Ascending aorta (tissue), 2 donors: ENCODE measurements at regions not wholly inside any gene's neighbourhood (a gene's known extent, or its start where the extent isn't known, plus 50 kb on each side); places are given as distances from the start of the nearest gene placed in this dataset.

Source experiments
- DNase-seq, 2 donors: peaks; one replicate each; pipeline ENCODE4 v3.0.0-alpha.2; 2019; ENCODE audit warnings: low spot score in 2 of 2
- H3K27ac ChIP-seq, 2 donors: fragments of 200-600 bp; sonication (generic); one replicate each; pipeline ENCODE4 v1.5.1; 2016 to 2017; ENCODE audit warnings: mild to moderate bottlenecking in 1 of 2
- H3K27me3 ChIP-seq: fragments of 200-600 bp; sonication (generic); one replicate; pipeline ENCODE4 v1.5.1; 2017
- H3K36me3 ChIP-seq, 2 donors: fragments of 200-600 bp; sonication (generic); one replicate each; pipeline ENCODE4 v1.5.1; 2016
- H3K4me1 ChIP-seq, 2 donors: fragments of 200-600 bp; sonication (generic); one replicate each; pipeline ENCODE4 v1.5.1; 2016 to 2017; ENCODE audit warnings: mild to moderate bottlenecking in 1 of 2
- H3K4me3 ChIP-seq, 2 donors: fragments of 200-600 bp; sonication (generic); one replicate each; pipeline ENCODE4 v1.5.1; 2016 to 2017; ENCODE audit warnings: mild to moderate bottlenecking in 1 of 2
- H3K9me3 ChIP-seq, 2 donors: fragments of 200-600 bp; sonication (generic); one replicate each; pipeline ENCODE4 v1.5.1; 2016
- CTCF ChIP-seq, 3 experiments: fragments of 200-600 bp in 2 of 3; fragments of 450-650 bp in 1 of 3; sonication (generic) in 2 of 3; IDR thresholded peaks; one replicate each; pipeline ENCODE4 v1.5.1; 2016 to 2019; ENCODE audit warnings: antibody characterized with exemption in 3 of 3, mild to moderate bottlenecking in 1 of 3, moderate library complexity in 1 of 3
- intact Hi-C: fragments of 100-400 bp; cut with DNase I; formaldehyde crosslinking; loops from one replicate; pipeline ENCODE4 v1.15.1; 2023

GRCh38 chr9:108582726-108583125 is 273.1 kb downstream of the ACTL7B start:
- Histone ChIP-seq H3K9me3 (no peaks in the 10 kb centered on the region), H3K27me3 (no peaks in the 10 kb centered on the region), H3K4me1 (no peaks in the 10 kb centered on the region), H3K36me3 (no peaks in the 10 kb centered on the region), H3K4me3 (no peak overlapping the region), H3K27ac (no peak overlapping the region)
- DNase-seq, result no peak
- TF ChIP-seq CTCF (IDR thresholded peaks at IDR 0.05), result no peak
- intact Hi-C loops, result no loop called here

DNA sequence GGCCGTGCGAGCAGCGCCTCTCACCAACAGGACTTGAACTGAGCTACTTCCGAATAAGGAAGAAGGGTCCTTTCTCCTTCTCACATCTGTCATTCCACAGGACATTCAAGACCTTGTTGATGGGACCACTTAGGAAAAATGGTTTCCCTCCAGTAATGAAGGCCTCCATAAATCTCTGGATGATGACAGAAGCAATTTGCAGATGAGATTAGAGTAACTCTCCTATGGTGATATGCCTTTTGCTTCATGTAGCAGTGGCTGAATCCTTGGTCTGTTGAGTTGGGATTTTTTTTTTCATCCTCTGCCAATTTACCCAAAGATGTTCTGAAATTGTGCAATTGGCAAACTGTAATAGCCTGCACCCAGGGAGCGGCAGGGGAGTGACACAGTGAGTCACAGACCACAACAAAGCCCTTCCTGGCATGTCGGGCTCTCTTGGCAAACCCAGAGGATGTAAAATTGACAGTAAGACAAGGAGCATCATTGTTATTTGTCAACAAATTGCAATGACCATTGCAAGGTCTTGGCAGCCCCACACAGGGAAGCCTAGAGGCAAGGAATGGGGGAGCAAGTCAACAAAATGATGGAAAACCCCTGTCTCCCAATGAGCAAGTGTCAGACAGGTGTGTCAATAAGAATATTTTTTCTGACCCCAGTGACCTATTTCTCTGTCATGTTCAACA is 275.9 kb downstream of the ACTL7B start:
- no peak overlapping the region for H3K4me3 ChIP-seq
- H3K9me3 ChIP-seq, result no peaks in the 10 kb centered on the region
- H3K27ac ChIP-seq, result no peak overlapping the region
- no peaks in the 10 kb centered on the region for H3K36me3 ChIP-seq
- intact Hi-C loops, result no loop called here
- DNase-seq, result no peak
- H3K27me3 ChIP-seq, result no peaks in the 10 kb centered on the region
- TF ChIP-seq CTCF (IDR thresholded peaks at IDR 0.05), result no peak
- no peaks in the 10 kb centered on the region for H3K4me1 ChIP-seq

- intact Hi-C loops, result no loop called here
- Histone ChIP-seq H3K36me3 (no peaks in the 10 kb centered on the region), H3K9me3 (no peaks in the 10 kb centered on the region), H3K4me1 (no peaks in the 10 kb centered on the region), H3K27me3 (no peaks in the 10 kb centered on the region), H3K4me3 (no peak overlapping the region), H3K27ac (no peak overlapping the region)
- TF ChIP-seq CTCF (IDR thresholded peaks at IDR 0.05), result no peak
- DNase-seq, result no peak
Observed at GRCh38 chr9:108575276-108575675, 280.5 kb downstream of the ACTL7B start.

GRCh38 chr9:108569624-108570023 is 286.2 kb downstream of the ACTL7B start:
- no peaks in the 10 kb centered on the region for H3K9me3 ChIP-seq
- no peak overlapping the region for H3K4me3 ChIP-seq
- intact Hi-C loops, result loop anchor here (5.0 kb wide), 3 partner anchors 157 to 1087 kb away; no protein-coding TSS in a partner anchor
- DNase-seq, result no peak
- H3K27ac ChIP-seq, result no peak overlapping the region
- no peak for TF ChIP-seq CTCF (IDR thresholded peaks at IDR 0.05)
- H3K27me3 ChIP-seq, result no peaks in the 10 kb centered on the region
- peaks cover 0 to 2% of the 10 kb centered on the region in 2 donors for H3K4me1 ChIP-seq
- H3K36me3 ChIP-seq, result no peaks in the 10 kb centered on the region

DNA sequence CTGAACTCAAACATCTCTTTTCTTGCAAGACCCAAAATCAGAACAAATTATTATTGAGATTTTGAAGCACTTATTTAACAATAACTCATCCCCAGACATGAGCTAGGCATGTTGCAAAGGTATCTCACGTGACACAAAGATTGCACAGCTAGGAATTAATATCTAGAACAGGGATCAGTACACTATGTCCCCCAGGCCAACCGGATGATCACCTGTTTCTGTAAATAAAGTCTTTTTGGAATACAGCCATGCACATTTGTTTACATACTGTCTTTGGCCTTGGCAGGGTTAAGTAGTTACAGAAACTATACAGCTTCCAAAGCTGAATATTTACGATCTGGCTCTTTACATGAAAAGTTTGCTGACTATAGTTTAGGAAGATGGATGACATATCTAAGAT is 287.7 kb downstream of the ACTL7B start:
- H3K4me3 ChIP-seq, result no peak overlapping the region
- peaks cover 0 to 2% of the 10 kb centered on the region in 2 donors for H3K4me1 ChIP-seq
- H3K27ac ChIP-seq, result no peak overlapping the region
- H3K36me3 ChIP-seq, result no peaks in the 10 kb centered on the region
- no peaks in the 10 kb centered on the region for H3K9me3 ChIP-seq
- intact Hi-C loops, result loop anchor here (5.0 kb wide), 3 partner anchors 156 to 1086 kb away; no protein-coding TSS in a partner anchor
- H3K27me3 ChIP-seq, result no peaks in the 10 kb centered on the region
- TF ChIP-seq CTCF (IDR thresholded peaks at IDR 0.05), result no peak
- DNase-seq, result no peak
